MCF 10A (cell line): ENCODE measurements at regions not wholly inside any gene's neighbourhood (a gene's known extent, or its start where the extent isn't known, plus 50 kb on each side); places are given as distances from the start of the nearest gene placed in this dataset.

ENCODE experiments used
- BruUV-seq: library from RNA; stranded (reverse); fragments of 400-500 nt; replicated peaks from 2 replicates; lab custom pipeline; 2021; lab: Mats Ljungman, UMichigan
- CTCF ChIA-PET: fragments of 300-600 bp; sonication (Branson Sonifier 250); formaldehyde crosslinking; extraction: SDS; loops from one replicate; lab custom pipeline; 2021; ENCODE audit warnings: antibody characterized with exemption, inconsistent platforms; lab: Yijun Ruan, JAX
- POLR2A ChIA-PET: fragments of 300-600, 350-650 bp; sonication (Branson Sonifier 250); formaldehyde crosslinking; extraction: SDS; loops from one replicate; lab custom pipeline; 2020; ENCODE audit warnings: antibody characterized with exemption, inconsistent platforms; lab: Yijun Ruan, JAX
- DNase-seq: peaks from one replicate; pipeline ENCODE4 v3.0.0-alpha.2; 2018; ENCODE audit not compliant: unreplicated experiment
- H3K27ac Mint-ChIP-seq: one replicate; pipeline ENCODE4 v1.8.0; 2022; ENCODE audit warnings: mild to moderate bottlenecking, low read depth, mixed read lengths; ENCODE audit not compliant: unreplicated experiment
- H3K27me3 Mint-ChIP-seq: one replicate; pipeline ENCODE4 v1.8.0; 2022; ENCODE audit warnings: mixed read lengths; ENCODE audit not compliant: insufficient read depth, unreplicated experiment
- H3K36me3 Mint-ChIP-seq: one replicate; pipeline ENCODE4 v1.8.0; 2022; ENCODE audit warnings: mild to moderate bottlenecking, moderate library complexity, mixed read lengths; ENCODE audit not compliant: insufficient read depth, unreplicated experiment
- H3K4me1 Mint-ChIP-seq: one replicate; pipeline ENCODE4 v1.8.0; 2022; ENCODE audit warnings: mixed read lengths; ENCODE audit not compliant: insufficient read depth, unreplicated experiment
- H3K4me3 Mint-ChIP-seq: one replicate; pipeline ENCODE4 v1.8.0; 2022; ENCODE audit warnings: mild to moderate bottlenecking, moderate library complexity, mixed read lengths; ENCODE audit not compliant: unreplicated experiment
- H3K9me3 Mint-ChIP-seq: one replicate; pipeline ENCODE4 v1.8.0; 2022; ENCODE audit warnings: mixed read lengths; ENCODE audit not compliant: unreplicated experiment
- intact Hi-C: fragments of 100-400 bp; cut with micrococcal nuclease; formaldehyde crosslinking; loops from 2 replicates; pipeline ENCODE4 v1.14.1; 2022
- TF ChIP-seq, protein P1 (sequence below): fragments of 200-600 bp; IDR thresholded peaks from one replicate; pipeline ENCODE4 v1.8.0; 2022; ENCODE audit warnings: antibody characterized with exemption, mild to moderate bottlenecking; ENCODE audit not compliant: unreplicated experiment

DNA sequence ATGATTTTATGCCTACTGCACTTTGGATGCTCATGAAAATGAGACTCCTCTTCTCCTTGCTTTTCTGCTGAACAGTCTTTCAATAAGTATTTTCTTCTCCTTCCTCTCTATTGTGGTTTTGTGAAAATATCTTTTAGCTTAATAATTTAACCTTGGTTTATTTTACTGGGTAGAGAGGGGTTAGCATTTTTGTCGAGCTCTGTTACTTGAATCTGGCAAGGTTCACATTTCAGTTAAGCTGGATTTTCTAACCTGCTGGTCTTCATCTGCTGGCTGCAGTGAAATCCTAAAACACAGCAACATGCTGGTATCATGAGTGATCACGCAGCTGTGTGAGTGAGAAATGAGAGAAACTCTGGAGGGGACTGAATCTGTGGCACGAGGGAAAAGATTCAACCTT, 222.7 kb upstream of the NOX3 start:
- ChIA-PET POLR2A (interaction anchor here (1.4 kb wide), 1 partner anchor 18 kb away, joined by 4 read pairs; no protein-coding TSS in a partner anchor), CTCF (interaction anchor here (0.7 kb wide), 1 partner anchor 581 kb away, joined by 3 read pairs; no protein-coding TSS in a partner anchor)
- no peak for DNase-seq
- H3K4me1 Mint-ChIP-seq, result no peaks in the 10 kb centered on the region
- BruUV-seq, result no TSS peak
- no peak overlapping the region for H3K4me3 Mint-ChIP-seq
- no peak overlapping the region for H3K27ac Mint-ChIP-seq
- no peaks in the 10 kb centered on the region for H3K36me3 Mint-ChIP-seq
- peaks cover 41% of the 10 kb centered on the region for H3K27me3 Mint-ChIP-seq
- TF ChIP-seq, protein P1, sequence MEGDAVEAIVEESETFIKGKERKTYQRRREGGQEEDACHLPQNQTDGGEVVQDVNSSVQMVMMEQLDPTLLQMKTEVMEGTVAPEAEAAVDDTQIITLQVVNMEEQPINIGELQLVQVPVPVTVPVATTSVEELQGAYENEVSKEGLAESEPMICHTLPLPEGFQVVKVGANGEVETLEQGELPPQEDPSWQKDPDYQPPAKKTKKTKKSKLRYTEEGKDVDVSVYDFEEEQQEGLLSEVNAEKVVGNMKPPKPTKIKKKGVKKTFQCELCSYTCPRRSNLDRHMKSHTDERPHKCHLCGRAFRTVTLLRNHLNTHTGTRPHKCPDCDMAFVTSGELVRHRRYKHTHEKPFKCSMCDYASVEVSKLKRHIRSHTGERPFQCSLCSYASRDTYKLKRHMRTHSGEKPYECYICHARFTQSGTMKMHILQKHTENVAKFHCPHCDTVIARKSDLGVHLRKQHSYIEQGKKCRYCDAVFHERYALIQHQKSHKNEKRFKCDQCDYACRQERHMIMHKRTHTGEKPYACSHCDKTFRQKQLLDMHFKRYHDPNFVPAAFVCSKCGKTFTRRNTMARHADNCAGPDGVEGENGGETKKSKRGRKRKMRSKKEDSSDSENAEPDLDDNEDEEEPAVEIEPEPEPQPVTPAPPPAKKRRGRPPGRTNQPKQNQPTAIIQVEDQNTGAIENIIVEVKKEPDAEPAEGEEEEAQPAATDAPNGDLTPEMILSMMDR, result no peak
- no peaks in the 10 kb centered on the region for H3K9me3 Mint-ChIP-seq
- intact Hi-C loops, result no loop called here

DNA sequence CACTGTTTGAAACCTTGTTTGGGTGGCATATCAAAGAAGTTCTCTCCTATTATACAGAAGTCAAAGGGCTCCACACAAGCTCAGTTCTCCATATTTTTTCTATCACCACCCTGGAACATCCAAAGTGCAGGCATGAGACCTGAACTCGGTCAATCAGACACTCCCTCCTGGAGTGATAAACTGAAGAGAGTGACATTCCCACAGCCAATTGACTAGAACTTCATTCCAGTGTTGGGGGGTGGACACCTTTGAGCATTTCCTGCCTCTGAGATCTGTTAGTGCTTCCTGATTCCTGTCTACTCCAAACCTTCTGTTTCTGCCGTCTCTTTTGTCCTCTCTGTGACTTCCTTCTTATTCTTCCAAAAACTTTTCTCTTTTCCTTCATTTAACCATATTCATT, 220.7 kb upstream of the NOX3 start:
- H3K4me3 Mint-ChIP-seq, result no peak overlapping the region
- H3K27me3 Mint-ChIP-seq, result peaks cover 41% of the 10 kb centered on the region
- intact Hi-C loops, result no loop called here
- no peak overlapping the region for H3K27ac Mint-ChIP-seq
- no peaks in the 10 kb centered on the region for H3K9me3 Mint-ChIP-seq
- DNase-seq, result no peak
- H3K36me3 Mint-ChIP-seq, result no peaks in the 10 kb centered on the region
- TF ChIP-seq, protein P1, result no peak
- no peaks in the 10 kb centered on the region for H3K4me1 Mint-ChIP-seq
- ChIA-PET CTCF (interaction anchor here (0.7 kb wide), 2 partner anchors 11 to 192 kb away, joined by 3 to 4 read pairs; no protein-coding TSS in a partner anchor), POLR2A (interaction anchor here (0.6 kb wide), 1 partner anchor 246 kb away, joined by 3 read pairs; no protein-coding TSS in a partner anchor)
- no TSS peak for BruUV-seq

DNA sequence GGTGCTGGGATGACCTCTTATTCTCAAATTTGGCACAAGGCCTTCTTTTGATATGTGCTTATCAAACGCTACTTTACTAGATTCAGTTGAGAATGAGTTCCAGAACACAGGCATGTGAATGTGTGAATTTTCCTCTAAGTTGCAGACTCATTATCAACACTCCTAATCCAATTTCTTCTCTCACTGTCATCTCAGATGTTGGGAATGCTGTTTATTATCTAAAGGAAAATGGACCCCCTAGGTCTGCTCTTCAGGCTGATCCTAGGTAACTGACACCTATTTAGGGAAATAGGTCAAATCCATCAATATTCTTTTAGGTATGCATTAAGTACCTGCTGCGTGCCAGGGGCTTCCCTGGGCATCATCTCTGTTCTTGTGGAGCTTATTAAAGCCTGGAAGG, 215.0 kb upstream of the NOX3 start:
- Mint-ChIP-seq H3K4me3 (no peak overlapping the region), H3K4me1 (no peaks in the 10 kb centered on the region), H3K27ac (no peak overlapping the region), H3K27me3 (peaks cover 56% of the 10 kb centered on the region), H3K9me3 (no peaks in the 10 kb centered on the region), H3K36me3 (no peaks in the 10 kb centered on the region)
- no TSS peak for BruUV-seq
- intact Hi-C loops, result no loop called here
- ChIA-PET CTCF (no interaction called here), POLR2A (no interaction called here)
- TF ChIP-seq, protein P1, result no peak
- no peak for DNase-seq

DNA sequence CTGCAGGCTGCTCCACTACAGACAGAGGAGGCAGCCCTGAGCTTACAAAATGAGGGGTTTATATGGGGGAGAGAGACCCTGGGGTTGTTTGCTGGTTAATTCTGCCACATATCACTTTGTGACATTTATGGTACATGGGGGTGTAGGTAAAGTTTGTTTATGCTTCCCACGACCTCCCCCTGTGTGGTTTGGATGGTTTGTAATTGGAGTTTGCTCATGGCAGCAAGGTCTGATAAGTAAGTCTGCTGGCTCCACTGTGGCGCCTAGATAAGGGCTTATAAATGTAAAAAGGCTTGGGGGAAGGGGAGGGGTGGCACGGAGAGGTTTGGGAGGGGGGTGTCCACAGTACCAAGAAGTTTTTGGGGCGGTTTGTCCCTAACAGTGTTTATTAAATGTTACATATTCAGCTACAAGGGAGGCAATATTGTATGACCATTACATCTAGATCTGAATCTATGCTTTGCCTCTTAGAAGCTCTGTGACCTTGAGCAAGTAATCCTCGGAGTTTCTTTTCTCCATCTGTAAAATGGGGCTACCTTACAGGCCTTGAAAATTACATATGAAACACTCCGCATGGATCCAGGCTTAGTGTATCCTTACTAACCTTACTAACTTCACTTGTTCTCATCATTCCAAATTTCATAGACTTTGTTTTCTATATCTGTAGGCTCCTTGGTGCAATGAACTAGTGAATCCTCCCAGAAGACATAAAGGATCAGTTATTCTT, 204.8 kb upstream of the NOX3 start:
- TF ChIP-seq, protein P1, result no peak
- H3K4me1 Mint-ChIP-seq, result no peaks in the 10 kb centered on the region
- intact Hi-C loops, result no loop called here
- peaks cover 17% of the 10 kb centered on the region for H3K9me3 Mint-ChIP-seq
- ChIA-PET CTCF (interaction anchor here (0.6 kb wide), 1 partner anchor 126 kb away, joined by 3 read pairs; no protein-coding TSS in a partner anchor), POLR2A (interaction anchor here (0.6 kb wide), 1 partner anchor 1087 kb away, joined by 3 read pairs; no protein-coding TSS in a partner anchor)
- H3K27ac Mint-ChIP-seq, result no peak overlapping the region
- H3K4me3 Mint-ChIP-seq, result no peak overlapping the region
- no peaks in the 10 kb centered on the region for H3K36me3 Mint-ChIP-seq
- no peak for DNase-seq
- BruUV-seq, result no TSS peak
- peaks cover 63% of the 10 kb centered on the region for H3K27me3 Mint-ChIP-seq
